Activated T-helper 1 cell treated with anti-CD3 and anti-CD28 coated beads, Interleukin-12 subunit alpha, Interleukin-12 subunit beta, Interleukin-2, Interleukin-4 antibody, amounts not matched to agents 30 ng/mL and 10 ng/mL and 1 ng/mL, durations not matched to agents 14 hours and 24 hours and 36 hours (primary cell): ENCODE measurements at regions not wholly inside any gene's neighbourhood (a gene's known extent, or its start where the extent isn't known, plus 50 kb on each side); places are given as distances from the start of the nearest gene placed in this dataset.

Experiments used
- DNase-seq: peaks from one replicate; pipeline ENCODE4 v3.0.0; 2021; ENCODE audit warnings: low spot score
- H3K27ac Mint-ChIP-seq: one replicate; pipeline ENCODE4 v1.8.0; 2021; ENCODE audit warnings: mild to moderate bottlenecking, mixed read lengths
- H3K27me3 Mint-ChIP-seq: one replicate; pipeline ENCODE4 v1.8.0; 2022; ENCODE audit warnings: mild to moderate bottlenecking, moderate library complexity, mixed read lengths; ENCODE audit not compliant: insufficient read depth
- H3K36me3 Mint-ChIP-seq: one replicate; pipeline ENCODE4 v1.8.0; 2021; ENCODE audit warnings: low read depth, mixed read lengths
- H3K4me1 Mint-ChIP-seq: one replicate; pipeline ENCODE4 v1.8.0; 2021; ENCODE audit warnings: low read depth, mixed read lengths
- H3K4me3 Mint-ChIP-seq: one replicate; pipeline ENCODE4 v1.8.0; 2021; ENCODE audit warnings: mild to moderate bottlenecking, moderate library complexity, mixed read lengths
- H3K9me3 Mint-ChIP-seq: one replicate; pipeline ENCODE4 v1.8.0; 2021; ENCODE audit warnings: mixed read lengths
- intact Hi-C: fragments of 100-400 bp; cut with micrococcal nuclease; formaldehyde crosslinking; loops from one replicate; pipeline ENCODE4 v1.15.1; 2024

- Mint-ChIP-seq H3K4me1 (no peaks in the 10 kb centered on the region), H3K27me3 (no peaks in the 10 kb centered on the region), H3K36me3 (no peaks in the 10 kb centered on the region), H3K4me3 (no peak overlapping the region), H3K9me3 (peaks cover 11% of the 10 kb centered on the region), H3K27ac (no peak overlapping the region)
- intact Hi-C loops, result no loop called here
- no peak for DNase-seq
Observed at GRCh38 chr5:167953151-167953798, 338.2 kb upstream of the WWC1 start.

DNA sequence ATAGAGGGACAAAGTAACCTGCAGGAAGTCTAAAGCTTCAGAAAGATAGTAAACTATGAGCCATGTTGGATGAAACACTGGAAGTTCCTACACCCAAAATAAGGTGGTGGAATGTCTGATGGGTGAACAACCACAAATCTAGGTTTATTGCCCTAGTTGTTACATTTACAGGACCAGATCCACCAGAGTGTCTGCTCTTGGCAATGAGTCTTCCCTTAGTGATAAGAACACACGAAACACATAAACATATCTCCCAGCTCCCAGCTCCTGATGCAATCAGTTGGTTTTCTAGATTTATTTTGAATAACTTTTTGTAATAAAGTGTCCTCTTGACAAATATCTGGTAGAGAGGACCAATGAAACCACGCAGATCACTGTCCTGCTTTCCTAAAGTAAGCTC lies 329.7 kb upstream of the WWC1 start:
- Mint-ChIP-seq H3K36me3 (no peaks in the 10 kb centered on the region), H3K4me3 (no peak overlapping the region), H3K4me1 (no peaks in the 10 kb centered on the region)

GRCh38 chr5:167964529-167964928 lies 326.9 kb upstream of the WWC1 start:
- no peaks in the 10 kb centered on the region for H3K36me3 Mint-ChIP-seq
- DNase-seq, result no peak
- peaks cover 1% of the 10 kb centered on the region for H3K27me3 Mint-ChIP-seq
- peaks cover 3% of the 10 kb centered on the region for H3K9me3 Mint-ChIP-seq
- no peak overlapping the region for H3K4me3 Mint-ChIP-seq
- intact Hi-C loops, result no loop called here
- H3K27ac Mint-ChIP-seq, result no peak overlapping the region
- H3K4me1 Mint-ChIP-seq, result no peaks in the 10 kb centered on the region

More for the DNA sequence above, 329.7 kb upstream of the WWC1 start:
- Mint-ChIP-seq H3K27me3 (no peaks in the 10 kb centered on the region), H3K27ac (no peak overlapping the region), H3K9me3 (peaks cover 15% of the 10 kb centered on the region)
- DNase-seq, result no peak
- intact Hi-C loops, result no loop called here

DNA sequence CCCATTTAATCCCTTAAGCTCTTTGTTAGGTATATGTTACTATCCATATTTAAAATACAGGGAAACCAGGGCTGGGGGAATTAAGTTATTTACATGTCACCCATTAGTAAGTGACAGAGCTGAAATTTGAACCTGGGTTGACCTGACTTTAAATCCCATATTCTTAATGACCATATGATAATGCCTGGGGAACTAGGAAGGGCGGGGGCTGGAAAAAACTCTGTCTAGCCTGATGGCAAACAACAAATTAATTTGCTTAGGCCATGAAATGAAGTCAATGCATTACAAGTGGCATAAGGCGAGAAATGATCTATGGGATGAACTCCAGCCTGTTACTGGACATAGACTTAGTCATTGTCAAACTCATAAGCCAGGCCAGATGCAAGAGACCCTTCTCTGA lies 325.7 kb upstream of the WWC1 start:
- no peaks in the 10 kb centered on the region for H3K4me1 Mint-ChIP-seq
- intact Hi-C loops, result no loop called here
- no peaks in the 10 kb centered on the region for H3K36me3 Mint-ChIP-seq
- no peak overlapping the region for H3K27ac Mint-ChIP-seq
- H3K4me3 Mint-ChIP-seq, result no peak overlapping the region
- peaks cover 3% of the 10 kb centered on the region for H3K9me3 Mint-ChIP-seq
- no peak for DNase-seq
- peaks cover 1% of the 10 kb centered on the region for H3K27me3 Mint-ChIP-seq

GRCh38 chr5:167966979-167967378 lies 324.5 kb upstream of the WWC1 start:
- Mint-ChIP-seq H3K27ac (no peak overlapping the region), H3K9me3 (no peaks in the 10 kb centered on the region), H3K27me3 (peaks cover 1% of the 10 kb centered on the region), H3K36me3 (no peaks in the 10 kb centered on the region), H3K4me3 (no peak overlapping the region), H3K4me1 (no peaks in the 10 kb centered on the region)
- DNase-seq, result no peak
- intact Hi-C loops, result no loop called here

GRCh38 chr5:167967494-167968177 lies 323.8 kb upstream of the WWC1 start:
- no peak overlapping the region for H3K4me3 Mint-ChIP-seq
- intact Hi-C loops, result no loop called here
- H3K36me3 Mint-ChIP-seq, result no peaks in the 10 kb centered on the region
- no peak for DNase-seq
- no peaks in the 10 kb centered on the region for H3K9me3 Mint-ChIP-seq
- H3K27me3 Mint-ChIP-seq, result peaks cover 1% of the 10 kb centered on the region
- H3K27ac Mint-ChIP-seq, result no peak overlapping the region
- no peaks in the 10 kb centered on the region for H3K4me1 Mint-ChIP-seq

- intact Hi-C loops, result no loop called here
- peaks cover 1% of the 10 kb centered on the region for H3K27me3 Mint-ChIP-seq
- no peak for DNase-seq
- H3K9me3 Mint-ChIP-seq, result no peaks in the 10 kb centered on the region
- H3K4me1 Mint-ChIP-seq, result no peaks in the 10 kb centered on the region
- no peak overlapping the region for H3K4me3 Mint-ChIP-seq
- no peaks in the 10 kb centered on the region for H3K36me3 Mint-ChIP-seq
- H3K27ac Mint-ChIP-seq, result no peak overlapping the region
Observed at GRCh38 chr5:167968837-167969236, 322.6 kb upstream of the WWC1 start.

DNA sequence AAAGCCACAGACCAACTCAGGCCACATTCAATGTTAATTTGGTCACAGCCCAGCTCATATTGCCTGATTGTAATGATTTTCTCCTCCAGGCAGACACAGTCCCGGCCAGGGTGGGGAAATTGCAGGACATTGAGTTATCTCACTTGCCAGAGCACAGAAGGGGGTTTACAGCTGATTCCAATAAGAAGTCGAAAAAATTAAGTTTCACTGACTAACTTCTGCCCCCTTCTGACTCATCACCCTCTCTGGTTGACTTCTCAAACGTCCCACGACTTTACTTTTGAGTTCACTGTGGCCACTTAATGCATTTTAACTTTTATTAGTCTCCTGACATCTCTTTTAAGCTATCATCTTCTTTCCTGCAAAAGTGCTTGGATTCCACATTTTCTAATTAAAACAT lies 321.4 kb upstream of the WWC1 start:
- intact Hi-C loops, result no loop called here
- no peak overlapping the region for H3K27ac Mint-ChIP-seq
- no peak for DNase-seq
- H3K36me3 Mint-ChIP-seq, result no peaks in the 10 kb centered on the region
- H3K4me3 Mint-ChIP-seq, result no peak overlapping the region
- no peaks in the 10 kb centered on the region for H3K9me3 Mint-ChIP-seq
- no peaks in the 10 kb centered on the region for H3K4me1 Mint-ChIP-seq
- peaks cover 1% of the 10 kb centered on the region for H3K27me3 Mint-ChIP-seq

DNA sequence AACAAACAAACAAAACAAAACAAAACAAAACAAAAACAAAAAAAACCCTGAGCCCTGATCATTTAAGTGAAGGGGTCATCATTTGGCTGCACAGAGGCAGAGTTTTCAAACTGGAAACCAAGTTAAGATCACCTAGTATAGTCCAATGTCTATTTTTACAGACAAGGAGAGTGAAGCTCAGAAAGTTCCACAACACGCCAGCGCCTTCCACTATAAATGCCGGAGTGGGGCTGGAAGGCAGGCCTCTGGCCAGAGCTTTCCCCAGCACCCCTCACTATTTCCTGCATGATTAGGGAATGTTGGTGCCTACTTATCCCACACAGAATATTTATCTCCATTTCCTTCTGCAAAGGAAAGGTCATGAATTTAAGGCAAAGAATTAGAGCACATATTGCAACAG lies 319.7 kb upstream of the WWC1 start:
- Mint-ChIP-seq H3K9me3 (no peaks in the 10 kb centered on the region), H3K4me1 (no peaks in the 10 kb centered on the region), H3K4me3 (no peak overlapping the region), H3K27ac (no peak overlapping the region), H3K27me3 (peaks cover 1% of the 10 kb centered on the region), H3K36me3 (no peaks in the 10 kb centered on the region)
- no peak for DNase-seq
- intact Hi-C loops, result no loop called here

DNA sequence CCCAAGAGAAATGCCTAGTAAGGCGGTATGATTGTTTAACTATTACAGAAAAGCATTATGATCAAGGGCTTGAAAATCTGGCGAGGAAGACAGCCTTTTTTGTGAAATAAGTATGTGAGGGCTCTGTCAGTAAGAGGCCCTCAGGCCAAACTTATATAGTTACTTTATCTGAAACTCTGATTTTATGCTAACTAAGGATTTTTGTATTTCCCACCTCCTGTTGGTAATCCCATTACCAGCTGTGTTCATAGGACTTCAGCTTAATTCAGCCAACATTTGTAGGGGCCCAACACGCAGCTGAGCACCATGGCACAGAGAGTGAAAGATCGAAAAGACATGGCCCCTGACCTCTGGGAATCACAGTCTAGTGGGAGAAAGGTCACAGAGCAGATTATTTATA lies 318.3 kb upstream of the WWC1 start:
- Mint-ChIP-seq H3K27ac (no peak overlapping the region), H3K36me3 (no peaks in the 10 kb centered on the region), H3K4me1 (no peaks in the 10 kb centered on the region), H3K27me3 (no peaks in the 10 kb centered on the region), H3K9me3 (no peaks in the 10 kb centered on the region), H3K4me3 (no peak overlapping the region)
- intact Hi-C loops, result no loop called here
- no peak for DNase-seq

- no peak overlapping the region for H3K4me3 Mint-ChIP-seq
- no peaks in the 10 kb centered on the region for H3K27me3 Mint-ChIP-seq
- H3K9me3 Mint-ChIP-seq, result no peaks in the 10 kb centered on the region
- no peaks in the 10 kb centered on the region for H3K4me1 Mint-ChIP-seq
- H3K27ac Mint-ChIP-seq, result no peak overlapping the region
- intact Hi-C loops, result no loop called here
- no peaks in the 10 kb centered on the region for H3K36me3 Mint-ChIP-seq
- DNase-seq, result no peak
Observed at GRCh38 chr5:167984951-167985350, 306.5 kb upstream of the WWC1 start.

- Mint-ChIP-seq H3K4me3 (no peak overlapping the region), H3K9me3 (no peaks in the 10 kb centered on the region), H3K36me3 (no peaks in the 10 kb centered on the region), H3K4me1 (no peaks in the 10 kb centered on the region), H3K27ac (no peak overlapping the region), H3K27me3 (no peaks in the 10 kb centered on the region)
- DNase-seq, result no peak
- intact Hi-C loops, result no loop called here
Observed at GRCh38 chr5:167985373-167985772, 306.1 kb upstream of the WWC1 start.

DNA sequence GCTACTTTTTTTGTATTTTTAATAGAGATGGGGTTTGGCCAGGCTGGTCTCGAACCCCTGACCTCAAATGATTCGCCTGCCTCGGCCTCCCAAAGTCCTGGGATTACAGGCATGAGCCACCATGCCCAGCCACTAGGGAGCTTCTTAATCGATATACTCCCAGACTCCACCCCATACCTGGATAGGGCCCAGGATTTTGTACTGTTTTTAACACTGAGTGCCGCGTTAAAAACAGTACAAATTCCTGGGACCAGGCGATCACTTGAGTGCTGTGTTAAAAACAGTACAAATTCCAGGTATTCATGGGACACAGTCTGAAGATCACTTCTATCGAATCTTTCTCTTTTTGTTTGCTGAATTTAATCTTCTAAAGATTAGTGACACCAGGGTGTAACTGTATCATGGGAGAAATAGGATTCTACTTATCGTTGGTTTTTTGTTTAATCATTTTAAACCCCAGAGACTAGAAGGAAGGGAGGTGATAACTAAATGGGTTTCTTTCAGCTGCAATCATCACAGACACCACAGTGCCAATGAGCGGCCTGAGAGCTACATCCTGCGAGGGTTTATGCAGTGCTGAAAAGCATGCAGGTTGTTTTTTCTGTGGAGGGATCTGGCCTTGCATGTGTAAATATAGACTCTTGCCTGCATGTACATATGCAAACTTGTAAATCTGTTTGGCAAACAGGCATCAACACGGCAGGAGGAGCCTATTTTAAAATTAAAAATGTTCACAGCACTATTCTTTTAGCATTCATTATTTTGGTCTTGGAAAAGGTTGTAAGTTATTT lies 303.8 kb upstream of the WWC1 start:
- H3K4me3 Mint-ChIP-seq, result no peak overlapping the region
- H3K4me1 Mint-ChIP-seq, result no peaks in the 10 kb centered on the region
- no peaks in the 10 kb centered on the region for H3K27me3 Mint-ChIP-seq

More for the DNA sequence above, 303.8 kb upstream of the WWC1 start:
- DNase-seq, result no peak
- H3K27ac Mint-ChIP-seq, result no peak overlapping the region
- no peaks in the 10 kb centered on the region for H3K36me3 Mint-ChIP-seq
- intact Hi-C loops, result no loop called here
- no peaks in the 10 kb centered on the region for H3K9me3 Mint-ChIP-seq
